AG04450 (cell line): ENCODE measurements at regions not wholly inside any gene's neighbourhood (a gene's known extent, or its start where the extent isn't known, plus 50 kb on each side); places are given as distances from the start of the nearest gene placed in this dataset.
A peak's percentile ranks its signal among the peaks of the same experiment; 100 is the strongest.

Experiments used
- CTCF ChIA-PET: fragments of 300-600, 350-600 bp; formaldehyde crosslinking; extraction: SDS; loops from one replicate; lab custom pipeline; 2022; ENCODE audit warnings: antibody characterized with exemption, inconsistent platforms; lab: Charles Lee
- POLR2A ChIA-PET: fragments of 350-600 bp; formaldehyde crosslinking; extraction: SDS; loops from one replicate; lab custom pipeline; 2021; ENCODE audit warnings: antibody characterized with exemption, inconsistent platforms; lab: Yijun Ruan, JAX
- DNase-seq: peaks from one replicate; pipeline ENCODE4 v3.0.0-alpha.2; 2011; ENCODE audit warnings: low read depth, low spot score
- H3K27ac ChIP-seq: one replicate; pipeline ENCODE4 v1.5.1; 2012; ENCODE audit warnings: low read depth, low read length, control low read depth
- H3K27me3 ChIP-seq: one replicate; pipeline ENCODE4 v1.6.0; 2012; ENCODE audit warnings: low read length; ENCODE audit not compliant: control insufficient read depth, insufficient read depth
- H3K4me3 ChIP-seq: 2 replicates; pipeline ENCODE4 v1.5.1; 2011; ENCODE audit warnings: mild to moderate bottlenecking, low read depth, low read length, control low read depth
- H3K9me3 ChIP-seq: 2 replicates; pipeline ENCODE4 v1.5.1; 2012; ENCODE audit warnings: low read length; ENCODE audit not compliant: control insufficient read depth, insufficient read depth
- CTCF ChIP-seq: IDR thresholded peaks from 2 replicates; pipeline ENCODE4 v1.5.1; 2011; ENCODE audit warnings: low read depth, low read length, control low read depth, inconsistent platforms

GRCh38 chr13:42658019-42658418 lies 84.1 kb downstream of the TNFSF11 start:
- Histone ChIP-seq H3K27ac (no peak overlapping the region), H3K9me3 (no peaks in the 10 kb centered on the region), H3K27me3 (peaks cover 35% of the 10 kb centered on the region), H3K4me3 (no peak overlapping the region)
- TF ChIP-seq CTCF, result no peak
- no peak for DNase-seq
- POLR2A ChIA-PET, result no interaction called here
- CTCF ChIA-PET, result no interaction called here

- Histone ChIP-seq H3K9me3 (no peaks in the 10 kb centered on the region), H3K4me3 (no peak overlapping the region), H3K27ac (no peak overlapping the region), H3K27me3 (peaks cover 25% of the 10 kb centered on the region)
- POLR2A ChIA-PET, result no interaction called here
- CTCF ChIA-PET, result interaction anchor here (0.6 to 1.5 kb wide), 9 partner anchors 9 to 1217 kb away, joined by 3 to 4 read pairs (median 3); no protein-coding TSS in a partner anchor
- DNase-seq, result no peak
- peak; percentile 39 for TF ChIP-seq CTCF
Observed at GRCh38 chr13:42660333-42660965, 86.5 kb downstream of the TNFSF11 start.

GRCh38 chr13:42667638-42668037 lies 93.7 kb downstream of the TNFSF11 start:
- CTCF ChIA-PET, result no interaction called here
- Histone ChIP-seq H3K9me3 (no peaks in the 10 kb centered on the region), H3K4me3 (no peak overlapping the region), H3K27me3 (no peaks in the 10 kb centered on the region), H3K27ac (no peak overlapping the region)
- no peak for TF ChIP-seq CTCF
- DNase-seq, result no peak
- POLR2A ChIA-PET, result no interaction called here

GRCh38 chr13:42671502-42671901 lies 97.5 kb downstream of the TNFSF11 start:
- H3K27me3 ChIP-seq, result no peaks in the 10 kb centered on the region
- POLR2A ChIA-PET, result no interaction called here
- H3K4me3 ChIP-seq, result no peak overlapping the region
- no peak for DNase-seq
- CTCF ChIA-PET, result no interaction called here
- H3K9me3 ChIP-seq, result no peaks in the 10 kb centered on the region; the same call in none of the 2 replicates
- no peak for TF ChIP-seq CTCF
- H3K27ac ChIP-seq, result no peak overlapping the region

- ChIA-PET POLR2A (no interaction called here), CTCF (no interaction called here)
- TF ChIP-seq CTCF, result no peak
- no peak overlapping the region for H3K4me3 ChIP-seq
- DNase-seq, result no peak
- H3K9me3 ChIP-seq, result no peaks in the 10 kb centered on the region; the same call in none of the 2 replicates
- no peaks in the 10 kb centered on the region for H3K27me3 ChIP-seq
- no peak overlapping the region for H3K27ac ChIP-seq
Observed at GRCh38 chr13:42673677-42674076, 99.7 kb downstream of the TNFSF11 start.
